ENCODE measurements at regions not wholly inside any gene's neighbourhood (a gene's known extent, or its start where the extent isn't known, plus 50 kb on each side); places are given as distances from the start of the nearest gene placed in this dataset.
"Not testable (repeated sequence)": the region's sequence is repeated elsewhere in the genome, so short reads cannot be mapped to it uniquely, and the experiment has no call there.

DNA sequence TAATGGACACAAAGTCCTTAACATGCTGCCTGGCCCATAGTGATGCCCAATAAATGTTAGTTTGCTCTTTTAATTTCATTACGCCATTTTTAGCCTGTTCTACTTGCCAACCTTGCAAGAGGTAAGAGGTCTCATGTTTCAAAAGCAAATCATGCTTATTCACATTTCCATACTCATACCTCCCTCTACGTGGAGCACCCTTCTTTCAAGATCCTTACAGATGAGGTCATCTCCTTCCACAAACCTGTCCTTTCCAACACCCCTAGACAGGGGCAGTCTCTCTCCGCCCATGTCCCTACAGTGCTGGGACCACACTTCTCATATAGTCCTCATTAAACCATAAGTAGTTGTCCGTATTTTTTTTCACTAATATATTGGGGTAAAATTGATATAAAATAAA is 271.3 kb downstream of the FGFR2 start:
- no peak for DNase-seq (ENCODE audit: low read depth, low spot score)
- TF ChIP-seq, protein P1, sequence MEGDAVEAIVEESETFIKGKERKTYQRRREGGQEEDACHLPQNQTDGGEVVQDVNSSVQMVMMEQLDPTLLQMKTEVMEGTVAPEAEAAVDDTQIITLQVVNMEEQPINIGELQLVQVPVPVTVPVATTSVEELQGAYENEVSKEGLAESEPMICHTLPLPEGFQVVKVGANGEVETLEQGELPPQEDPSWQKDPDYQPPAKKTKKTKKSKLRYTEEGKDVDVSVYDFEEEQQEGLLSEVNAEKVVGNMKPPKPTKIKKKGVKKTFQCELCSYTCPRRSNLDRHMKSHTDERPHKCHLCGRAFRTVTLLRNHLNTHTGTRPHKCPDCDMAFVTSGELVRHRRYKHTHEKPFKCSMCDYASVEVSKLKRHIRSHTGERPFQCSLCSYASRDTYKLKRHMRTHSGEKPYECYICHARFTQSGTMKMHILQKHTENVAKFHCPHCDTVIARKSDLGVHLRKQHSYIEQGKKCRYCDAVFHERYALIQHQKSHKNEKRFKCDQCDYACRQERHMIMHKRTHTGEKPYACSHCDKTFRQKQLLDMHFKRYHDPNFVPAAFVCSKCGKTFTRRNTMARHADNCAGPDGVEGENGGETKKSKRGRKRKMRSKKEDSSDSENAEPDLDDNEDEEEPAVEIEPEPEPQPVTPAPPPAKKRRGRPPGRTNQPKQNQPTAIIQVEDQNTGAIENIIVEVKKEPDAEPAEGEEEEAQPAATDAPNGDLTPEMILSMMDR (IDR thresholded peaks at IDR 0.05; ENCODE audit: low read depth, low read length), result no peak
- H3K4me3 ChIP-seq (ENCODE audit: low read depth, low read length), result no peak overlapping the region
- in situ Hi-C loops (cut with HindIII; ENCODE audit: low sequenced_read_pairs), result no loop called here

DNA sequence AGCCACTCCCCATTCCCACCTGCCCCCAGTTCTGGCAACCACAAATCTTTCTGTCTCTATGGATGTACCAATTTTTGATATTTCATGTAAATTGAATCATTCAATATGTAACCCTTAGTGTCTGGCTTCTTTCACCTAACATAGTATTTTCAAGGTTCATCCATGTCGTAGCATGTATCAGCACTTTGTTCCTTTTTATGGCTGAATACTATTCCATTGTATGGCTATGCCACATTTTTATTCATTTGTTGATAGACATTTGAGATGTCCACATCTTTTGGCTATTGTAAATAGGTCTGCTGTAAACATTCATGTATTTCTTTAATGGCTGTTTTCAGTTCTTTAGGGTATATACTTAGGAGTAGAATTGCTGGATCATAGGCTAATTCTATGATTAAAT is 270.5 kb downstream of the FGFR2 start:
- in situ Hi-C loops (cut with HindIII; ENCODE audit: low sequenced_read_pairs), result no loop called here
- DNase-seq (ENCODE audit: low read depth, low spot score), result no peak
- no peak overlapping the region for H3K4me3 ChIP-seq (ENCODE audit: low read depth, low read length)
- TF ChIP-seq, protein P1 (IDR thresholded peaks at IDR 0.05; ENCODE audit: low read depth, low read length), result no peak

DNA sequence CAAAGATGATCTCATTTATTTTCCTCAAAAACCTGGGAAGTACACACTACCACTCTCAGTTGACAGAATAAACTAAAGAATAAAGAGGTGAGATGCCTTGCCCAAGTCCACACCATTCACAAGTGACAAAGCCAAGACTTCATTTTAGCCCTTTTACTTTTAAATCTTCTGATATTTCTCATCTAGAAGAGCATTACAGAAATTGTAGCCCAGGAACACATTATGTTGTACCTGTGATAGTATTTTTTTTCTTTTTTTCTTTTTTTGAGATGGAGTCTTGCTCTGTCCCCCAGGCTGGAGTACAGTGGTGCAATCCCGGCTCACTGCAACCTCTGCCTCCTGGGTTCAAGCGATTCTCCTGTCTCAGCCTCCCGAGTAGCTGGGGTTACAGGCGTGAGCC is 268.6 kb downstream of the FGFR2 start:
- in situ Hi-C loops (cut with HindIII; ENCODE audit: low sequenced_read_pairs); DNase-seq (ENCODE audit: low read depth, low spot score); H3K4me3 ChIP-seq (ENCODE audit: low read depth, low read length): not testable (repeated sequence)

DNA sequence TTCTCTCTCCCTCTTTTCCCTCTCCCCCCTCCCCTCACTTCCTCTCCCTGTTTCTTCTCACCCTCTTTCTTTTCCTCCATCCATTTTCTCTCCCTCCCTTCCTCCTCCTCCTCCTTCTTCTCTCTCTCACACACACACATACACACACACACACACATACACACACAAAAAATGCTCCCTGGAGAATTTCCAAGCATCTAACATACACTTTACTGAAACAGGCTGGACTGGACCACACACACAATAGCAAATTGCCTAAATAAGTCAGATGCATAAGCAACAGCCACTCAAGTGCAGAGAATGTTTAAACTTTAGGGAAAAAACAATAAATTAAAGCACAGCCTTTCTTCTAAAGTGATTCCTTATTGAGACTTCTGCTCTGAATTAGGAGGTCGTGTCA is 267.7 kb downstream of the FGFR2 start:
- H3K4me3 ChIP-seq (ENCODE audit: low read depth, low read length), result no peak overlapping the region
- in situ Hi-C loops (cut with HindIII; ENCODE audit: low sequenced_read_pairs), result no loop called here
- TF ChIP-seq, protein P1 (IDR thresholded peaks at IDR 0.05; ENCODE audit: low read depth, low read length), result no peak
- DNase-seq (ENCODE audit: low read depth, low spot score), result no peak

DNA sequence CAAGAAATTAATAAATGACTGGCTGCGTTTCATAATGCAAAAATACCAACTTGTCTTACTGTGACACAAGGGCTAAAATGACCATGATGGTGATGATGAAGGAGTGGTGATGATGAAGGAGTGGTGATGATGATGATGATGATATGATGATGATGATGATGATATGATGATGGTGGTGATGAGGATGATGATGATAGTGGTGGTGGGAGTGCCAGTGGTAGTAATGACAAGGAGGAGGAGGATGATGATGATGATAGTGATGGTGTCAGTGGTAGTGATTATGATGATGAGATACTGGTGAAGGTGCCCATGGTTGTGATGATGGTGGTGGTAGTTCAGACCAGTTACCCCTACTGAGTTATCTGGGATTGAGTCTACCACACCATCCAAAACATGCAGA is 265.9 kb downstream of the FGFR2 start:
- TF ChIP-seq, protein P1 (IDR thresholded peaks at IDR 0.05; ENCODE audit: low read depth, low read length), result no peak
- DNase-seq (ENCODE audit: low read depth, low spot score), result no peak
- in situ Hi-C loops (cut with HindIII; ENCODE audit: low sequenced_read_pairs), result no loop called here
- no peak overlapping the region for H3K4me3 ChIP-seq (ENCODE audit: low read depth, low read length)

DNA sequence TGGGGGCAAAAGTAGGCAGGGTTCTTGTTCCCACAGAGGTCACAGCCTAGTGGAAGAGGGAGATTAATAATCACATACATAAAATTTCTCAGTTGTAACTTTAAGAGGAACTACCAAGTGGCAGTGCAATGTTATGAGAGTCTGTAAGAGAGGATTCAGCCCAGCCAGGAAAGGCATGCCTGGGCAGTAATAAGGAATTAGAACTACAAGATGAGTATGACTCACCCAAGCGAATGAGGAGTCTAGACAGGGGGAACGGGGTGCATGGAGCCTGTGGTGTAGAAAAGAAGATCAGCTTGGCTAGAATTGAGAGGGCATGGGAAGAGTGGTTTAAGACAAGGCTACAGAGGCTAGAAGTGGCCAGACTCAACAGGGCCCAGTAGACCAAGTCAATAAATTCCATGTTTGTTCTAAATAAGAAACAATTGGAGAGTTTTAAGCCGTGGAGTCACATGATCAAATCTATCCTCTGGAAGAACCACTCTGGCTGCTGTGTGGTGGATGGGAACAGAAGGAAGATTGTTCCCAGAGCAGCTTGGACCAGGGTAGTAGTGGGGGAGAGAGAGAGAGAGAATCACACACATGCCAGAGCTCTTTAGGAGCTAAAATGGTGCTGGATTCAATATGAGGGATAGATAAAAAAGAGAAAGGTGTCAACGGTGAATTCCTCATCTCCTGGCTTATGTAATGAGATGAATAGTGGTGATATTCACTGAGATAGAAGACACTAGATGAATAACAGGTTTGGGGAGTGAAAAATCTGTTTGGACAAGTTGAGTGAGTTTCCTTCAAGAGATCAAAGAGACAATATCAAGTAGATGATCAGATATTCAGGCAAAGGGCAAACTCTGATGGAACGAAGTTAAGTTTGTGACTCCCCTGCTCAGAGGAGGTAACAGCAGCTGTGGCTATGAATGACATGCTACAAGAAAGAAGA is 265.1 kb downstream of the FGFR2 start:
- no peak overlapping the region for H3K4me3 ChIP-seq (ENCODE audit: low read depth, low read length)
- in situ Hi-C loops (cut with HindIII; ENCODE audit: low sequenced_read_pairs), result no loop called here
- DNase-seq (ENCODE audit: low read depth, low spot score), result no peak
- TF ChIP-seq, protein P1 (IDR thresholded peaks at IDR 0.05; ENCODE audit: low read depth, low read length), result no peak

DNA sequence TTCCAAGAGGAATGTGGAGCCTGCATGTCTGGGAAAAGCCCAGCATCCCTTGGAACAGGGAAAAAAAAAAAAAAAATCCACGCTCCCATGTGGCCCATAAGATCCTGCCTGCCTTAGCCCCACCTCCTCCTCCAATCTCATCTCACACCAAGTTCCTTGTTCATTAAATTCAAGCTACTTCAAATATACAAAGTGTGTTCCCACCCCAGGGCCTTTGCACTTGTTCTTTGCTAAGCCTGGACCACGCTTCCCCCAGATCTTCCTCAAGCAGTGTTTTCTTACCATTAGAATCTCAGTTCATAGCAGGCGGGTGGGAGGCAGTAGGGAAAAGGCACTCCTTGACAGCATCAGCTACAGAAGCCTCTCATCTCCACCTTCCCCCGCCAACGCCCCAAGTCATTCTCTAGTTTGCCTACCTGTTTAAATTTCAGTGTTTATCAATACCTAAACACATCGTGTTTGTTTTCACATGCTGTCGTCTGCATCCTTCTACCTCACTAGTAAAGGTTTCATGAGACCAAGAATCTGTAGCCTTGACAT is 262.8 kb downstream of the FGFR2 start:
- TF ChIP-seq, protein P1 (IDR thresholded peaks at IDR 0.05; ENCODE audit: low read depth, low read length), result no peak
- H3K4me3 ChIP-seq (ENCODE audit: low read depth, low read length), result no peak overlapping the region
- no peak for DNase-seq (ENCODE audit: low read depth, low spot score)
- in situ Hi-C loops (cut with HindIII; ENCODE audit: low sequenced_read_pairs), result no loop called here

Data from astrocyte of the spinal cord (primary cell).